ENCODE measurements at regions not wholly inside any gene's neighbourhood (a gene's known extent, or its start where the extent isn't known, plus 50 kb on each side); places are given as distances from the start of the nearest gene placed in this dataset.

DNA sequence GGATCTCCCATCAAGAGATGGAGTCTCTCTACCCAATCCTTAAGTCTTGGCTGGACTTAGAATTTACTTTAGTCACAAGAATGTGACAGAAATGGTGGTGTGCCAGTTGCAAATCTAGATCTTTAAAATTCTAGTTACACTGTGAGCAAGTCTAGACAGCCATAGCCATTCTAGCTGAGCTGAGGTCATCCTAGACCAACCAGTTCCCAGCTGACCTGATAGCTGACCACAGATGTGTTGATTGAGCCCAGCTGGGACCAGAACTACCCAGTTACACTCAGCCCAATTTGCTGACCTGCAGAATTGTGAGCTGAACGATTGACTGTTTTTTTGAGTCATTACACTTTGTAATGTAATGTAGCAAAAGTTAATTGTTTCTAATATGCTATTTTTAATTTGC, 251.8 kb downstream of the ADGRL2 start:
- no peaks in the 10 kb centered on the region for H3K36me3 ChIP-seq
- 50 to 68% (median 64%) methylated on average over 1 of the region's 1 CpG for WGBS, 3 donors
- H3K27ac ChIP-seq: no peak overlapping the region
- H3K4me1 ChIP-seq (ENCODE audit: insufficient read depth): no peaks in the 10 kb centered on the region
- H3K9me3 ChIP-seq: no peaks in the 10 kb centered on the region
- H3K27me3 ChIP-seq: no peaks in the 10 kb centered on the region
- H3K4me3 ChIP-seq: no peak overlapping the region
- TF ChIP-seq POLR2A (IDR thresholded peaks at IDR 0.05) (no peak), EP300 (IDR thresholded peaks at IDR 0.05) (no peak)
- TF ChIP-seq, protein P1, sequence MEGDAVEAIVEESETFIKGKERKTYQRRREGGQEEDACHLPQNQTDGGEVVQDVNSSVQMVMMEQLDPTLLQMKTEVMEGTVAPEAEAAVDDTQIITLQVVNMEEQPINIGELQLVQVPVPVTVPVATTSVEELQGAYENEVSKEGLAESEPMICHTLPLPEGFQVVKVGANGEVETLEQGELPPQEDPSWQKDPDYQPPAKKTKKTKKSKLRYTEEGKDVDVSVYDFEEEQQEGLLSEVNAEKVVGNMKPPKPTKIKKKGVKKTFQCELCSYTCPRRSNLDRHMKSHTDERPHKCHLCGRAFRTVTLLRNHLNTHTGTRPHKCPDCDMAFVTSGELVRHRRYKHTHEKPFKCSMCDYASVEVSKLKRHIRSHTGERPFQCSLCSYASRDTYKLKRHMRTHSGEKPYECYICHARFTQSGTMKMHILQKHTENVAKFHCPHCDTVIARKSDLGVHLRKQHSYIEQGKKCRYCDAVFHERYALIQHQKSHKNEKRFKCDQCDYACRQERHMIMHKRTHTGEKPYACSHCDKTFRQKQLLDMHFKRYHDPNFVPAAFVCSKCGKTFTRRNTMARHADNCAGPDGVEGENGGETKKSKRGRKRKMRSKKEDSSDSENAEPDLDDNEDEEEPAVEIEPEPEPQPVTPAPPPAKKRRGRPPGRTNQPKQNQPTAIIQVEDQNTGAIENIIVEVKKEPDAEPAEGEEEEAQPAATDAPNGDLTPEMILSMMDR (IDR thresholded peaks at IDR 0.05): no peak
- intact Hi-C loops (cut with DNase I): no loop called here
- no peak for DNase-seq

DNA sequence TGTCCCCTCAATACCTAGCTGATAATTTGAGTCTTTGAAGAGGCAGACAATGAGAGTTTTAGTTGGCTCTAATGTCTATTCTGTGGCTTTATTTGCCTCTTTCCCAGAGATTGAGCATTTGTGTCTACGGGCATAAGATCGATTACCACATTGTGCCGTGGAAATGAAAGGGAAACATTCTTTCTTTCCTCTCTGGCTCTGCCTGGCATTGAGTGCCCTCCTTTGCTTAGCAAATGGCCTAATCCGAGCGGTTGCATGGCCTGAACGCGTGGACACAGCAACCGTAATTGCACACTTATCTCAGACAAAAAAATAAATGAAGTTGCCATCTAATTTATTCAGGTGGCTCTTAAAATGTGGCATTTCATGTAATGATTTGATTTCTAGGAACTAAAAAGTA, 247.9 kb downstream of the ADGRL2 start:
- TF ChIP-seq, protein P1 (IDR thresholded peaks at IDR 0.05): no peak
- TF ChIP-seq POLR2A (IDR thresholded peaks at IDR 0.05) (no peak), EP300 (IDR thresholded peaks at IDR 0.05) (no peak)
- DNase-seq: no peak
- WGBS, 3 donors: 94 to 97% (median 95%) methylated on average over 8 of the region's 8 CpGs
- H3K36me3 ChIP-seq: no peaks in the 10 kb centered on the region
- H3K9me3 ChIP-seq: no peaks in the 10 kb centered on the region
- H3K27me3 ChIP-seq: no peaks in the 10 kb centered on the region
- no peaks in the 10 kb centered on the region for H3K4me1 ChIP-seq (ENCODE audit: insufficient read depth)
- no peak overlapping the region for H3K4me3 ChIP-seq
- intact Hi-C loops (cut with DNase I): no loop called here
- H3K27ac ChIP-seq: no peak overlapping the region

GRCh38 chr1:82045221-82045620, 244.5 kb downstream of the ADGRL2 start:
- TF ChIP-seq POLR2A (IDR thresholded peaks at IDR 0.05) (no peak), EP300 (IDR thresholded peaks at IDR 0.05) (no peak)
- TF ChIP-seq, protein P1 (IDR thresholded peaks at IDR 0.05): no peak
- Histone ChIP-seq H3K27me3 (no peaks in the 10 kb centered on the region), H3K36me3 (no peaks in the 10 kb centered on the region), H3K27ac (no peak overlapping the region), H3K4me1 (ENCODE audit: insufficient read depth) (no peaks in the 10 kb centered on the region), H3K9me3 (no peaks in the 10 kb centered on the region), H3K4me3 (no peak overlapping the region)
- no peak for DNase-seq
- intact Hi-C loops (cut with DNase I): no loop called here

DNA sequence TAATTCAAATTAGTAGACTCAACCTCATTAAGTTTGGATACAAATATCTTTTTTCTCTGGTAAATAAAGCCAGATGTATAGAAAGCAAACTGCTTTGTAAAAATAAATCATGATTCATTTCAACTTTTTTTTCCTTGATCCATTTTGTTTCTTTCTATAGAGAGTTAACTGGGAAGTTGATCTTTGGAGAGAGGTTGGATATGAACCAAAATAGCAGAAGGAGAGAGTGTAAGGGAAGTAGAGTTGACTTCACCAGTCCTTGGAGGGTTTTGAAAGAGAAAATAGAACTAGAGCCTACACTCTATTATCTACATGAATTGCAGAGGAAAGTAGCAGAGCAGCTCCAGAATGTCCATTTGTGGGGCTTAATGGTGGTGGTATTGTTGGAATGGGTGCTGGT, 243.8 kb downstream of the ADGRL2 start:
- intact Hi-C loops (cut with DNase I): no loop called here
- Histone ChIP-seq H3K36me3 (no peaks in the 10 kb centered on the region), H3K27ac (no peak overlapping the region), H3K9me3 (no peaks in the 10 kb centered on the region), H3K4me1 (ENCODE audit: insufficient read depth) (no peaks in the 10 kb centered on the region), H3K27me3 (no peaks in the 10 kb centered on the region), H3K4me3 (no peak overlapping the region)
- TF ChIP-seq, protein P1 (IDR thresholded peaks at IDR 0.05): no peak
- no peak for TF ChIP-seq EP300 (IDR thresholded peaks at IDR 0.05)
- TF ChIP-seq POLR2A (IDR thresholded peaks at IDR 0.05): no peak
- no peak for DNase-seq

- Histone ChIP-seq H3K27me3 (no peaks in the 10 kb centered on the region), H3K9me3 (no peaks in the 10 kb centered on the region), H3K27ac (no peak overlapping the region), H3K4me1 (ENCODE audit: insufficient read depth) (no peaks in the 10 kb centered on the region), H3K36me3 (no peaks in the 10 kb centered on the region), H3K4me3 (no peak overlapping the region)
- no peak for DNase-seq
- TF ChIP-seq, protein P1 (IDR thresholded peaks at IDR 0.05): no peak
- TF ChIP-seq EP300 (IDR thresholded peaks at IDR 0.05): no peak
- no peak for TF ChIP-seq POLR2A (IDR thresholded peaks at IDR 0.05)
- intact Hi-C loops (cut with DNase I): no loop called here
- WGBS, 3 donors: 63 to 70% (median 70%) methylated on average over 3 of the region's 3 CpGs
These were observed 243.4 kb downstream of the ADGRL2 start for GRCh38 chr1:82044111-82044510.
